ENCODE measurements at regions not wholly inside any gene's neighbourhood (a gene's known extent, or its start where the extent isn't known, plus 50 kb on each side); places are given as distances from the start of the nearest gene placed in this dataset. TPM values are rescaled to one million over a fixed set of nuclear protein-coding genes. Genes with fewer than 3 reads are reported as not detected.

Small RNA genes lying in the stretch of these regions (small RNA-seq; reads per million reads assigned to genes)
- not detected for gene RN7SL221P (ENCODE audit: insufficient read length, low read depth)

All from CD14-positive monocyte (primary cell).